AG04450 (cell line): ENCODE measurements at regions not wholly inside any gene's neighbourhood (a gene's known extent, or its start where the extent isn't known, plus 50 kb on each side); places are given as distances from the start of the nearest gene placed in this dataset.

ENCODE experiments used
- CTCF ChIA-PET: fragments of 300-600, 350-600 bp; formaldehyde crosslinking; extraction: SDS; loops from one replicate; lab custom pipeline; 2022; ENCODE audit warnings: antibody characterized with exemption, inconsistent platforms; lab: Charles Lee
- POLR2A ChIA-PET: fragments of 350-600 bp; formaldehyde crosslinking; extraction: SDS; loops from one replicate; lab custom pipeline; 2021; ENCODE audit warnings: antibody characterized with exemption, inconsistent platforms; lab: Yijun Ruan, JAX
- DNase-seq: peaks from one replicate; pipeline ENCODE4 v3.0.0-alpha.2; 2011; ENCODE audit warnings: low read depth, low spot score
- H3K27ac ChIP-seq: one replicate; pipeline ENCODE4 v1.5.1; 2012; ENCODE audit warnings: low read depth, low read length, control low read depth
- H3K27me3 ChIP-seq: one replicate; pipeline ENCODE4 v1.6.0; 2012; ENCODE audit warnings: low read length; ENCODE audit not compliant: control insufficient read depth, insufficient read depth
- H3K4me3 ChIP-seq: 2 replicates; pipeline ENCODE4 v1.5.1; 2011; ENCODE audit warnings: mild to moderate bottlenecking, low read depth, low read length, control low read depth
- H3K9me3 ChIP-seq: 2 replicates; pipeline ENCODE4 v1.5.1; 2012; ENCODE audit warnings: low read length; ENCODE audit not compliant: control insufficient read depth, insufficient read depth
- CTCF ChIP-seq: IDR thresholded peaks from 2 replicates; pipeline ENCODE4 v1.5.1; 2011; ENCODE audit warnings: low read depth, low read length, control low read depth, inconsistent platforms

GRCh38 chr6:14710421-14710820, 535.4 kb upstream of the JARID2 start:
- H3K27me3 ChIP-seq = no peaks in the 10 kb centered on the region
- no peak overlapping the region for H3K4me3 ChIP-seq
- POLR2A ChIA-PET = no interaction called here
- no peak for DNase-seq
- H3K27ac ChIP-seq = peak overlapping the region; percentile 70
- CTCF ChIA-PET = interaction anchor here (0.6 to 1.5 kb wide), 6 partner anchors 8 to 581 kb away, joined by 3 to 6 read pairs (median 3); no protein-coding TSS in a partner anchor
- no peaks in the 10 kb centered on the region for H3K9me3 ChIP-seq
- no peak for TF ChIP-seq CTCF

- Histone ChIP-seq H3K4me3 (no peak overlapping the region), H3K9me3 (no peaks in the 10 kb centered on the region), H3K27me3 (no peaks in the 10 kb centered on the region), H3K27ac (peak overlapping the region; percentile 70)
- ChIA-PET CTCF (interaction anchor here (0.5 to 1.5 kb wide), 11 partner anchors 9 to 582 kb away, joined by 3 to 6 read pairs (median 3); no protein-coding TSS in a partner anchor), POLR2A (interaction anchor here (0.6 to 1.0 kb wide), 2 partner anchors 234 to 948 kb away, joined by 3 to 8 read pairs; no protein-coding TSS in a partner anchor)
- DNase-seq = peak; percentile 75
- peak; percentile 82 for TF ChIP-seq CTCF
These were observed 534.7 kb upstream of the JARID2 start for GRCh38 chr6:14711056-14711703.

GRCh38 chr6:14711704-14712379, 534.0 kb upstream of the JARID2 start:
- Histone ChIP-seq H3K9me3 (no peaks in the 10 kb centered on the region), H3K27me3 (no peaks in the 10 kb centered on the region), H3K27ac (peak overlapping the region; percentile 70), H3K4me3 (no peak overlapping the region)
- no peak for DNase-seq
- ChIA-PET POLR2A (interaction anchor here (0.6 to 1.0 kb wide), 2 partner anchors 235 to 949 kb away, joined by 3 to 8 read pairs; no protein-coding TSS in a partner anchor), CTCF (interaction anchor here (0.5 to 1.5 kb wide), 9 partner anchors 10 to 582 kb away, joined by 3 to 6 read pairs (median 3); no protein-coding TSS in a partner anchor)
- no peak for TF ChIP-seq CTCF

- H3K27me3 ChIP-seq = no peaks in the 10 kb centered on the region
- CTCF ChIA-PET = no interaction called here
- no peak for DNase-seq
- H3K4me3 ChIP-seq = no peak overlapping the region
- POLR2A ChIA-PET = interaction anchor here (0.7 to 1.2 kb wide), 2 partner anchors 19 to 237 kb away, joined by 3 to 4 read pairs; no protein-coding TSS in a partner anchor
- H3K9me3 ChIP-seq = no peaks in the 10 kb centered on the region
- no peak overlapping the region for H3K27ac ChIP-seq
- TF ChIP-seq CTCF = no peak
These were observed 532.6 kb upstream of the JARID2 start for GRCh38 chr6:14713008-14713960.
